IMR-90 (cell line): ENCODE measurements at regions not wholly inside any gene's neighbourhood (a gene's known extent, or its start where the extent isn't known, plus 50 kb on each side); places are given as distances from the start of the nearest gene placed in this dataset.

Experiments used
- ATAC-seq: fragments of 200-7000 bp; cut with Tn5 transposase; 2 replicates; pipeline ENCODE4 v1.9.1; 2020; ENCODE audit warnings: low read depth, mild to moderate bottlenecking, moderate library complexity
- BruUV-seq: library from RNA; stranded (reverse); fragments of 400-500 nt; replicated peaks from 2 replicates; lab custom pipeline; 2021; lab: Mats Ljungman, UMichigan
- CTCF ChIA-PET: fragments of 300-600 bp; formaldehyde crosslinking; extraction: SDS; loops from one replicate; lab custom pipeline; 2021; ENCODE audit warnings: antibody characterized with exemption; lab: Yijun Ruan, JAX
- POLR2A ChIA-PET: fragments of 300-600 bp; sonication (Branson Sonifier 250); formaldehyde crosslinking; loops from one replicate; lab custom pipeline; 2022; ENCODE audit warnings: antibody characterized with exemption; ENCODE audit not compliant: unreplicated experiment; lab: Charles Lee
- DNase-seq: peaks from one replicate; pipeline ENCODE4 v3.0.0; 2013
- H2AFZ ChIP-seq: replicated peaks from 2 replicates; pipeline ENCODE3; 2013; ENCODE audit warnings: low read length, mild to moderate bottlenecking; ENCODE audit not compliant: poor library complexity
- H2AK5ac ChIP-seq: 2 replicates; pipeline ENCODE4 v1.6.1; 2013; ENCODE audit warnings: low read depth, low read length, inconsistent platforms
- H2AK9ac ChIP-seq: replicated peaks from 2 replicates; pipeline ENCODE3; 2013; ENCODE audit warnings: mild to moderate bottlenecking, low read depth, low read length, moderate library complexity; ENCODE audit not compliant: poor library complexity
- H2BK120ac ChIP-seq: 2 replicates; pipeline ENCODE4 v1.6.1; 2013; ENCODE audit warnings: low read depth, low read length, inconsistent platforms
- H2BK15ac ChIP-seq: 3 replicates; pipeline ENCODE4 v1.6.1; 2013; ENCODE audit warnings: low read depth, low read length, inconsistent platforms
- H2BK20ac ChIP-seq: 2 replicates; pipeline ENCODE4 v1.6.1; 2013; ENCODE audit warnings: low read depth, mild to moderate bottlenecking, inconsistent platforms, low read length, moderate library complexity
- H2BK5ac ChIP-seq: 2 replicates; pipeline ENCODE4 v1.6.1; 2013; ENCODE audit warnings: mild to moderate bottlenecking, low read depth, low read length, inconsistent platforms; ENCODE audit not compliant: poor library complexity, severe bottlenecking
- H3K14ac ChIP-seq: replicated peaks from 2 replicates; pipeline ENCODE4 v1.6.1; 2013; ENCODE audit warnings: low read depth, low read length, inconsistent platforms
- H3K18ac ChIP-seq: 2 replicates; pipeline ENCODE4 v1.6.1; 2013; ENCODE audit warnings: low read depth, low read length, control low read depth
- H3K23ac ChIP-seq: 2 replicates; pipeline ENCODE4 v1.6.1; 2013; ENCODE audit warnings: low read depth, low read length, inconsistent platforms
- H3K27ac ChIP-seq: 2 replicates; pipeline ENCODE4 v1.5.1; 2013; ENCODE audit warnings: mild to moderate bottlenecking, control low read depth, low read length; ENCODE audit not compliant: insufficient read depth
- H3K27me3 ChIP-seq: 2 replicates; pipeline ENCODE4 v1.6.1; 2013; ENCODE audit warnings: low read length; ENCODE audit not compliant: control insufficient read depth, insufficient read depth
- H3K36me3 ChIP-seq: 2 replicates; pipeline ENCODE4 v1.6.1; 2013; ENCODE audit warnings: low read length, mixed read lengths; ENCODE audit not compliant: control insufficient read depth, insufficient read depth
- H3K4ac ChIP-seq: 2 replicates; pipeline ENCODE4 v1.6.1; 2013; ENCODE audit warnings: low read depth, low read length, inconsistent platforms
- H3K4me1 ChIP-seq: 2 replicates; pipeline ENCODE4 v1.6.1; 2013; ENCODE audit warnings: low read length, mixed read lengths; ENCODE audit not compliant: control insufficient read depth, insufficient read depth
- H3K4me2 ChIP-seq: 2 replicates; pipeline ENCODE4 v1.6.1; 2013; ENCODE audit warnings: low read depth, mild to moderate bottlenecking, control low read depth, low read length, moderate library complexity
- H3K4me3 ChIP-seq: 2 replicates; pipeline ENCODE4 v1.5.1; 2013; ENCODE audit warnings: low read depth, mild to moderate bottlenecking, control low read depth, low read length, moderate library complexity; ENCODE audit not compliant: insufficient read depth
- H3K56ac ChIP-seq: 2 replicates; pipeline ENCODE4 v1.6.1; 2013; ENCODE audit warnings: low read length, inconsistent platforms; ENCODE audit not compliant: insufficient read depth; ENCODE audit errors: extremely low read depth
- H3K79me1 ChIP-seq, 2 experiments: 2 replicates each; pipeline ENCODE4 v1.6.1; 2013; ENCODE audit warnings: low read length in 2 of 2, inconsistent platforms in 1 of 2, low read depth in 1 of 2
- H3K9ac ChIP-seq: 2 replicates; pipeline ENCODE4 v1.6.1; 2013; ENCODE audit warnings: low read depth, low read length, control low read depth
- H3K9me1 ChIP-seq: 2 replicates; pipeline ENCODE4 v1.6.1; 2013; ENCODE audit warnings: low read length, inconsistent platforms; ENCODE audit not compliant: insufficient read depth
- H3K9me3 ChIP-seq: 2 replicates; pipeline ENCODE4 v1.6.1; 2013; ENCODE audit warnings: low read length; ENCODE audit not compliant: control insufficient read depth, insufficient read depth
- H4K20me1 ChIP-seq: 2 replicates; pipeline ENCODE4 v1.6.1; 2013; ENCODE audit warnings: low read length, inconsistent platforms; ENCODE audit not compliant: insufficient read depth
- H4K5ac ChIP-seq: 2 replicates; pipeline ENCODE4 v1.6.1; 2013; ENCODE audit warnings: mild to moderate bottlenecking, low read depth, low read length, control low read depth
- H4K8ac ChIP-seq, 2 experiments: 2 replicates each; pipeline ENCODE4 v1.6.1; 2013; ENCODE audit warnings: low read depth in 2 of 2, low read length in 2 of 2, control low read depth in 1 of 2, inconsistent platforms in 1 of 2
- H4K91ac ChIP-seq: 2 replicates; pipeline ENCODE4 v1.6.1; 2013; ENCODE audit warnings: low read depth, low read length, inconsistent platforms; ENCODE audit not compliant: insufficient read depth
- BHLHE40 ChIP-seq: fragments of 150-350 bp; IDR thresholded peaks from 2 replicates; pipeline ENCODE4 v1.6.1; 2016; ENCODE audit warnings: mild to moderate bottlenecking, low read depth, low read length
- CEBPB ChIP-seq: IDR thresholded peaks from 2 replicates; pipeline ENCODE4 v1.6.1; 2012; ENCODE audit warnings: low read depth, low read length, improper control_type of control experiment
- CHD1 ChIP-seq: IDR thresholded peaks from 2 replicates; pipeline ENCODE4 v1.6.1; 2012; ENCODE audit warnings: low read depth, low read length, improper control_type of control experiment
- FOS ChIP-seq: fragments of 150-350 bp; IDR thresholded peaks from 2 replicates; pipeline ENCODE4 v1.6.1; 2016; ENCODE audit warnings: low read depth, low read length
- MAFK ChIP-seq: IDR thresholded peaks from 2 replicates; pipeline ENCODE4 v1.6.1; 2012; ENCODE audit warnings: low read depth, low read length, improper control_type of control experiment
- MAZ ChIP-seq: IDR thresholded peaks from 2 replicates; pipeline ENCODE4 v1.6.1; 2012; ENCODE audit warnings: low read depth, mild to moderate bottlenecking, low read length, improper control_type of control experiment, moderate library complexity, borderline replicate concordance
- MXI1 ChIP-seq: IDR thresholded peaks from 2 replicates; pipeline ENCODE4 v1.6.1; 2012; ENCODE audit warnings: low read depth, mild to moderate bottlenecking, low read length, moderate library complexity, borderline replicate concordance
- NFE2L2 ChIP-seq: fragments of 150-350 bp; IDR thresholded peaks from 2 replicates; pipeline ENCODE4 v1.6.1; 2016; ENCODE audit warnings: low read depth, mild to moderate bottlenecking, low read length
- POLR2A ChIP-seq: IDR thresholded peaks from 2 replicates; pipeline ENCODE4 v1.6.1; 2012; ENCODE audit warnings: mild to moderate bottlenecking, low read depth, low read length
- RAD21 ChIP-seq: IDR thresholded peaks from 2 replicates; pipeline ENCODE4 v1.6.1; 2012; ENCODE audit warnings: low read length, improper control_type of control experiment
- RCOR1 ChIP-seq: IDR thresholded peaks from 2 replicates; pipeline ENCODE4 v1.6.1; 2012; ENCODE audit warnings: mild to moderate bottlenecking, low read length, improper control_type of control experiment; ENCODE audit not compliant: insufficient replicate concordance
- RFX5 ChIP-seq: IDR thresholded peaks from 2 replicates; pipeline ENCODE4 v1.8.0; 2012; ENCODE audit warnings: low read depth, mild to moderate bottlenecking, low read length, moderate library complexity
- SMC3 ChIP-seq: fragments of 150-350 bp; IDR thresholded peaks from 2 replicates; pipeline ENCODE4 v1.6.1; 2016; ENCODE audit warnings: low read depth, mild to moderate bottlenecking, antibody characterized with exemption, low read length, moderate library complexity
- WGBS, 2 experiments: methylation state at CpG; one replicate each; pipeline versions ENCODE4 v1.1.5 to v1.1.7; 2013; ENCODE audit warnings: missing lambda C conversion rate in 2 of 2; ENCODE audit not compliant: insufficient read length in 1 of 2; ENCODE audit errors: extremely low coverage in 2 of 2; 5-methylcytosine and 5-hydroxymethylcytosine counted together
- dilution Hi-C: fragments of 300-500 bp; cut with HindIII; formaldehyde crosslinking; loops from one replicate; pipeline ENCODE4 v1.14.3; 2018; ENCODE audit warnings: low sequenced_read_pairs; ENCODE audit not compliant: unreplicated experiment
- in situ Hi-C: fragments of 300-500 bp; cut with MboI; formaldehyde crosslinking; loops from 3 replicates; pipeline ENCODE4 v1.14.3; 2019; ENCODE audit warnings: low sequenced_read_pairs, inconsistent platforms, mixed read lengths
- intact Hi-C: fragments of 100-400 bp; cut with micrococcal nuclease; formaldehyde crosslinking; loops from 2 replicates; pipeline ENCODE4 v1.10.0; 2022
- TF ChIP-seq, protein P1 (sequence below): conservative IDR thresholded peaks from 2 replicates; pipeline ENCODE4 v1.5.1; 2012; ENCODE audit warnings: mild to moderate bottlenecking, low read depth, low read length, improper control_type of control experiment
- TF ChIP-seq, protein P2 (sequence below): fragments of 150-350 bp; IDR thresholded peaks from 2 replicates; pipeline ENCODE4 v1.6.1; 2016; ENCODE audit warnings: low read depth, mild to moderate bottlenecking, low read length, moderate library complexity, borderline replicate concordance
- TF ChIP-seq, protein P3 (sequence below): fragments of 150-350 bp; IDR thresholded peaks from 2 replicates; pipeline ENCODE4 v1.6.1; 2017; ENCODE audit warnings: mild to moderate bottlenecking, antibody characterized with exemption, low read length, low read depth

DNA sequence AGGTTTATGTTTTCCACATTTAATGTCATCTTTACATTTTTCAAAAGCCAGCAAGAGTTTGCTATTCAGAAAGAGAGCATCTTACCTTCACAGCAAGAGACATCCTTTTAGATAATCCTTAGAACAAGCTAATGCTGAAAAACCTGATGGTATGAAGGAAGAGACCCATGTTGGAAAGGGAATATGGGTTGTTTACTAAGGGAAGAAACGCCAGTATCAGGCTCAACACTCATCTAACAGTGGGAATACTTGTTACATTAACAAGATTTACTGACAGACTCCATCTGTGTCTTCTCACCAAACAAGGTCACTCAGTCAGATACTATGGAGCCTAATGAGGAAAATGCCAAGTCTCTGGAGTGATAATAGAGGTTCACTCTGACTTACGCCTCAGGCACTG lies 1474.1 kb upstream of the SLC39A10 start:
- no peaks in the 10 kb centered on the region for H3K79me1 ChIP-seq
- no TSS peak for BruUV-seq
- WGBS, 2 experiments: no CpG with 5 or more reads among the region's 2 CpGs

More for the DNA sequence above, 1474.1 kb upstream of the SLC39A10 start:
- POLR2A ChIA-PET: no interaction called here
- dilution Hi-C loops: no loop called here
- Histone ChIP-seq H3K4me2 (no peak overlapping the region), H4K5ac (no peak overlapping the region), H4K91ac (no peak overlapping the region), H3K27me3 (no peaks in the 10 kb centered on the region), H3K9me1 (no peaks in the 10 kb centered on the region), H3K9me3 (peaks cover 4% of the 10 kb centered on the region), H2AFZ (no peak overlapping the region), H2BK20ac (no peak overlapping the region), H3K4me1 (no peaks in the 10 kb centered on the region), H3K27ac (no peak overlapping the region), H2BK120ac (no peak overlapping the region), H4K8ac (no peak overlapping the region), H4K20me1 (no peaks in the 10 kb centered on the region), H3K4me3 (no peak overlapping the region), H3K56ac (no peak overlapping the region), H2AK9ac (no peak overlapping the region), H2AK5ac (no peak overlapping the region), H3K14ac (no peak overlapping the region), H3K36me3 (no peaks in the 10 kb centered on the region), H2BK5ac (no peak overlapping the region), H2BK15ac (no peak overlapping the region), H3K9ac (no peak overlapping the region), H3K4ac (no peak overlapping the region), H3K23ac (no peak overlapping the region), H3K18ac (no peak overlapping the region)
- ATAC-seq (no peak), DNase-seq (no peak)
- CTCF ChIA-PET: no interaction called here
- TF ChIP-seq MAFK (no peak), CEBPB (no peak), RCOR1 (no peak), SMC3 (no peak), MXI1 (no peak), RAD21 (no peak), NFE2L2 (no peak), BHLHE40 (no peak), RFX5 (no peak), MAZ (no peak), CHD1 (no peak), POLR2A (no peak), FOS (no peak)
- TF ChIP-seq, protein P1, sequence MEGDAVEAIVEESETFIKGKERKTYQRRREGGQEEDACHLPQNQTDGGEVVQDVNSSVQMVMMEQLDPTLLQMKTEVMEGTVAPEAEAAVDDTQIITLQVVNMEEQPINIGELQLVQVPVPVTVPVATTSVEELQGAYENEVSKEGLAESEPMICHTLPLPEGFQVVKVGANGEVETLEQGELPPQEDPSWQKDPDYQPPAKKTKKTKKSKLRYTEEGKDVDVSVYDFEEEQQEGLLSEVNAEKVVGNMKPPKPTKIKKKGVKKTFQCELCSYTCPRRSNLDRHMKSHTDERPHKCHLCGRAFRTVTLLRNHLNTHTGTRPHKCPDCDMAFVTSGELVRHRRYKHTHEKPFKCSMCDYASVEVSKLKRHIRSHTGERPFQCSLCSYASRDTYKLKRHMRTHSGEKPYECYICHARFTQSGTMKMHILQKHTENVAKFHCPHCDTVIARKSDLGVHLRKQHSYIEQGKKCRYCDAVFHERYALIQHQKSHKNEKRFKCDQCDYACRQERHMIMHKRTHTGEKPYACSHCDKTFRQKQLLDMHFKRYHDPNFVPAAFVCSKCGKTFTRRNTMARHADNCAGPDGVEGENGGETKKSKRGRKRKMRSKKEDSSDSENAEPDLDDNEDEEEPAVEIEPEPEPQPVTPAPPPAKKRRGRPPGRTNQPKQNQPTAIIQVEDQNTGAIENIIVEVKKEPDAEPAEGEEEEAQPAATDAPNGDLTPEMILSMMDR: no peak
- TF ChIP-seq, protein P2, sequence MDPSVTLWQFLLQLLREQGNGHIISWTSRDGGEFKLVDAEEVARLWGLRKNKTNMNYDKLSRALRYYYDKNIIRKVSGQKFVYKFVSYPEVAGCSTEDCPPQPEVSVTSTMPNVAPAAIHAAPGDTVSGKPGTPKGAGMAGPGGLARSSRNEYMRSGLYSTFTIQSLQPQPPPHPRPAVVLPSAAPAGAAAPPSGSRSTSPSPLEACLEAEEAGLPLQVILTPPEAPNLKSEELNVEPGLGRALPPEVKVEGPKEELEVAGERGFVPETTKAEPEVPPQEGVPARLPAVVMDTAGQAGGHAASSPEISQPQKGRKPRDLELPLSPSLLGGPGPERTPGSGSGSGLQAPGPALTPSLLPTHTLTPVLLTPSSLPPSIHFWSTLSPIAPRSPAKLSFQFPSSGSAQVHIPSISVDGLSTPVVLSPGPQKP: no peak
- TF ChIP-seq, protein P3, sequence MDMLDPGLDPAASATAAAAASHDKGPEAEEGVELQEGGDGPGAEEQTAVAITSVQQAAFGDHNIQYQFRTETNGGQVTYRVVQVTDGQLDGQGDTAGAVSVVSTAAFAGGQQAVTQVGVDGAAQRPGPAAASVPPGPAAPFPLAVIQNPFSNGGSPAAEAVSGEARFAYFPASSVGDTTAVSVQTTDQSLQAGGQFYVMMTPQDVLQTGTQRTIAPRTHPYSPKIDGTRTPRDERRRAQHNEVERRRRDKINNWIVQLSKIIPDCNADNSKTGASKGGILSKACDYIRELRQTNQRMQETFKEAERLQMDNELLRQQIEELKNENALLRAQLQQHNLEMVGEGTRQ: no peak
- intact Hi-C loops: no loop called here
- in situ Hi-C loops: no loop called here
